Keratinocyte (primary cell): ENCODE measurements at regions not wholly inside any gene's neighbourhood (a gene's known extent, or its start where the extent isn't known, plus 50 kb on each side); places are given as distances from the start of the nearest gene placed in this dataset.

Experiments used
- DNase-seq: peaks from one replicate; pipeline ENCODE4 v3.0.0-alpha.2; 2011; ENCODE audit warnings: low read depth, missing footprints, low spot score
- FAIRE-seq: peaks from 2 replicates; lab custom pipeline; 2011; peaks lifted over from hg19 to GRCh38; lab: Jason Lieb, UNC
- H2AFZ ChIP-seq: 2 replicates; pipeline ENCODE4 v1.6.0; 2012; ENCODE audit warnings: low read length, control low read depth, inconsistent platforms; ENCODE audit not compliant: control insufficient read depth
- H3K27ac ChIP-seq: 2 replicates; pipeline ENCODE4 v1.5.1; 2011; ENCODE audit warnings: low read length; ENCODE audit not compliant: control insufficient read depth, insufficient read depth
- H3K27me3 ChIP-seq: 3 replicates; pipeline ENCODE4 v1.6.0; 2011; ENCODE audit warnings: low read length; ENCODE audit not compliant: control insufficient read depth, insufficient read depth; ENCODE audit errors: extremely low read depth
- H3K36me3 ChIP-seq, 2 experiments: 2 replicates in 1 of 2; 3 replicates in 1 of 2; pipeline ENCODE4 v1.5.1; 2011; ENCODE audit warnings: low read length in 2 of 2, mild to moderate bottlenecking in 1 of 2; ENCODE audit not compliant: control insufficient read depth in 2 of 2, insufficient read depth in 2 of 2; ENCODE audit errors: extremely low read depth in 1 of 2
- H3K4me1 ChIP-seq: 3 replicates; pipeline ENCODE4 v1.5.1; 2011; ENCODE audit warnings: low read length; ENCODE audit not compliant: control insufficient read depth, insufficient read depth; ENCODE audit errors: extremely low read depth
- H3K4me2 ChIP-seq: 3 replicates; pipeline ENCODE4 v1.6.0; 2011; ENCODE audit warnings: low read depth, low read length; ENCODE audit not compliant: control insufficient read depth, insufficient read depth; ENCODE audit errors: extremely low read depth
- H3K4me3 ChIP-seq, 3 experiments: fragments of 200-600 bp in 1 of 3; sonication (generic) in 1 of 3; 2 replicates in 2 of 3; 3 replicates in 1 of 3; pipeline ENCODE4 v1.5.1; 2011 to 2016; ENCODE audit warnings: low read length in 3 of 3, mild to moderate bottlenecking in 3 of 3, control low read depth in 2 of 3, inconsistent platforms in 1 of 3, low read depth in 1 of 3, mixed read lengths in 1 of 3, mixed run types in 1 of 3, moderate library complexity in 1 of 3; ENCODE audit not compliant: control insufficient read depth in 2 of 3, insufficient read depth in 2 of 3; ENCODE audit errors: extremely low read depth in 1 of 3
- H3K79me2 ChIP-seq: 2 replicates; pipeline ENCODE4 v1.6.0; 2012; ENCODE audit warnings: low read length; ENCODE audit not compliant: control insufficient read depth, insufficient read depth
- H3K9ac ChIP-seq: 3 replicates; pipeline ENCODE4 v1.6.0; 2011; ENCODE audit warnings: low read length; ENCODE audit not compliant: control insufficient read depth, insufficient read depth; ENCODE audit errors: extremely low read depth
- H3K9me1 ChIP-seq: 3 replicates; pipeline ENCODE4 v1.6.0; 2011; ENCODE audit warnings: low read length; ENCODE audit not compliant: control insufficient read depth, insufficient read depth; ENCODE audit errors: extremely low read depth
- H3K9me3 ChIP-seq: 2 replicates; pipeline ENCODE4 v1.5.1; 2012; ENCODE audit warnings: low read depth, low read length; ENCODE audit not compliant: control insufficient read depth
- H4K20me1 ChIP-seq: 3 replicates; pipeline ENCODE4 v1.6.0; 2011; ENCODE audit warnings: low read length; ENCODE audit not compliant: control insufficient read depth, insufficient read depth; ENCODE audit errors: extremely low read depth
- CTCF ChIP-seq, 3 experiments: IDR thresholded peaks in 1 of 3; conservative IDR thresholded peaks in 1 of 3; optimal IDR thresholded peaks in 1 of 3; 2 replicates in 2 of 3; 3 replicates in 1 of 3; pipeline versions ENCODE3 to v1.5.1; 2011; ENCODE audit warnings: low read length in 3 of 3, mild to moderate bottlenecking in 3 of 3, moderate library complexity in 2 of 3, control low read depth in 1 of 3, inconsistent platforms in 1 of 3; ENCODE audit not compliant: insufficient read depth in 2 of 3; ENCODE audit errors: extremely low read depth in 1 of 3
- EZH2 ChIP-seq: IDR thresholded peaks from one replicate; pipeline ENCODE4 v1.6.1; 2012; ENCODE audit warnings: inconsistent platforms, mild to moderate bottlenecking, low read length, moderate library complexity
- dilution Hi-C: fragments of 300-500 bp; cut with MboI; formaldehyde crosslinking; loops from one replicate; pipeline ENCODE4 v1.7.0; 2020; ENCODE audit warnings: low sequenced_read_pairs; ENCODE audit not compliant: extremely low pct_ligation_motif_present

DNA sequence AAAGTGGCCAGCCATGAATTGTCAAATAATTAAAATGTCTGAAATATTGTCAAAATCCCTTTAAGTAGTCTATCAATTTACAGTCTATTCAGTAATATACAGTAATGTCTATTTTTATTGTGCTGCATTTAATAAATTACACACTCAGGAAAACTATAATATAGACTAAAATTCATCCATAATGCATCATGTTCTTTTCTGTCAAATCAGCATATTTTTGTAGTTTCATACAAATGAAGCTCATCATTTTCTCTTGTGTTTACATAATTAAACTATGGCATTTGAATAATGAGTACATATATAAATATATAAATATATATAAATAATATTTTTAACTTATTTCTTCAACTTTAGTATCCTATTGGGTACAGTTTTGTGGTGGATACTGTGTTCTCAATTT is 868.7 kb upstream of the CHORDC1 start:
- no peaks in the 10 kb centered on the region for H3K9me3 ChIP-seq
- H3K9ac ChIP-seq = no peak overlapping the region
- no peak for DNase-seq
- H4K20me1 ChIP-seq = no peaks in the 10 kb centered on the region
- H3K27ac ChIP-seq = no peak overlapping the region
- no peak for FAIRE-seq
- H3K36me3 ChIP-seq = no peaks in the 10 kb centered on the region
- H3K27me3 ChIP-seq = no peaks in the 10 kb centered on the region
- no peaks in the 10 kb centered on the region for H3K79me2 ChIP-seq
- H3K9me1 ChIP-seq = no peaks in the 10 kb centered on the region
- TF ChIP-seq EZH2 (no peak), CTCF (optimal IDR thresholded peaks at IDR 0.05 in 1 of 3, IDR thresholded peaks at IDR 0.05 in 1 of 3, conservative IDR thresholded peaks at IDR 0.05 in 1 of 3; ENCODE audit: extremely low read depth in 1 of 3, insufficient read depth in 2 of 3, low read length in 3 of 3) (no peak)
- H2AFZ ChIP-seq = no peak overlapping the region
- dilution Hi-C loops = no loop called here
- no peaks in the 10 kb centered on the region for H3K4me1 ChIP-seq
- H3K4me3 ChIP-seq = no peak overlapping the region
- H3K4me2 ChIP-seq = no peak overlapping the region

GRCh38 chr11:91086028-91086427 is 863.2 kb upstream of the CHORDC1 start:
- Histone ChIP-seq H3K9ac (no peak overlapping the region), H3K79me2 (no peaks in the 10 kb centered on the region), H3K36me3 (no peaks in the 10 kb centered on the region), H3K27ac (no peak overlapping the region), H3K9me3 (no peaks in the 10 kb centered on the region), H3K27me3 (no peaks in the 10 kb centered on the region), H3K4me2 (no peak overlapping the region), H3K4me3 (no peak overlapping the region), H3K9me1 (no peaks in the 10 kb centered on the region), H2AFZ (peak overlapping the region; percentile 38), H3K4me1 (peaks cover 2% of the 10 kb centered on the region), H4K20me1 (no peaks in the 10 kb centered on the region)
- FAIRE-seq (no peak), DNase-seq (no peak)
- dilution Hi-C loops = no loop called here
- no peak for TF ChIP-seq CTCF (optimal IDR thresholded peaks at IDR 0.05 in 1 of 3, IDR thresholded peaks at IDR 0.05 in 1 of 3, conservative IDR thresholded peaks at IDR 0.05 in 1 of 3; ENCODE audit: extremely low read depth in 1 of 3, insufficient read depth in 2 of 3, low read length in 3 of 3)
- no peak for TF ChIP-seq EZH2
